ENCODE measurements at regions not wholly inside any gene's neighbourhood (a gene's known extent, or its start where the extent isn't known, plus 50 kb on each side); places are given as distances from the start of the nearest gene placed in this dataset.

GRCh38 chr12:62130402-62130801 is 129.8 kb upstream of the USP15 start:
- no peak for TF ChIP-seq CTCF (IDR thresholded peaks at IDR 0.05)
- TF ChIP-seq POLR2A (IDR thresholded peaks at IDR 0.05): no peak
